Globus pallidus (tissue), 1 donor: ENCODE measurements at regions not wholly inside any gene's neighbourhood (a gene's known extent, or its start where the extent isn't known, plus 50 kb on each side); places are given as distances from the start of the nearest gene placed in this dataset.

Source experiments
- DNase-seq: peaks from one replicate; pipeline ENCODE4 v3.0.0-alpha.2; 2015; ENCODE audit warnings: low spot score

- DNase-seq: no peak
Observed at GRCh38 chr10:110375121-110375520, 70.4 kb upstream of the SMNDC1 start.

GRCh38 chr10:110376021-110376766, 71.5 kb upstream of the SMNDC1 start:
- DNase-seq: no peak

GRCh38 chr10:110376767-110377160, 72.0 kb upstream of the SMNDC1 start:
- DNase-seq: no peak

- DNase-seq: no peak
Observed at GRCh38 chr10:110378006-110378405, 73.3 kb upstream of the SMNDC1 start.

- no peak for DNase-seq
Observed at GRCh38 chr10:110378533-110379108, 73.9 kb upstream of the SMNDC1 start.

GRCh38 chr10:110379831-110380230, 75.1 kb upstream of the SMNDC1 start:
- DNase-seq: no peak

- no peak for DNase-seq
Observed at GRCh38 chr10:110380293-110380692, 75.6 kb upstream of the SMNDC1 start.

GRCh38 chr10:110382695-110383094, 78.0 kb upstream of the SMNDC1 start:
- DNase-seq: no peak

GRCh38 chr10:110387617-110387982, 82.9 kb upstream of the SMNDC1 start:
- DNase-seq: no peak

- DNase-seq: no peak
Observed at GRCh38 chr10:110387983-110388686, 83.4 kb upstream of the SMNDC1 start.

GRCh38 chr10:110388687-110389052, 84.0 kb upstream of the SMNDC1 start:
- DNase-seq: no peak

- DNase-seq: no peak
Observed at GRCh38 chr10:110389255-110389654, 84.5 kb upstream of the SMNDC1 start.

GRCh38 chr10:110391541-110391940, 86.8 kb upstream of the SMNDC1 start:
- DNase-seq: no peak

GRCh38 chr10:110392121-110392520, 87.4 kb upstream of the SMNDC1 start:
- no peak for DNase-seq

GRCh38 chr10:110392868-110393740, 88.4 kb upstream of the SMNDC1 start:
- no peak for DNase-seq

GRCh38 chr10:110393866-110394265, 89.1 kb upstream of the SMNDC1 start:
- DNase-seq: no peak

GRCh38 chr10:110394296-110394695, 89.6 kb upstream of the SMNDC1 start:
- DNase-seq: no peak

- no peak for DNase-seq
Observed at GRCh38 chr10:110394898-110395297, 90.2 kb upstream of the SMNDC1 start.

GRCh38 chr10:110395350-110396283, 90.9 kb upstream of the SMNDC1 start:
- DNase-seq: no peak

- DNase-seq: no peak
Observed at GRCh38 chr10:110396284-110396651, 91.5 kb upstream of the SMNDC1 start.

GRCh38 chr10:110397856-110398255, 93.1 kb upstream of the SMNDC1 start:
- no peak for DNase-seq
